ENCODE measurements at regions not wholly inside any gene's neighbourhood (a gene's known extent, or its start where the extent isn't known, plus 50 kb on each side); places are given as distances from the start of the nearest gene placed in this dataset.
"Not testable (repeated sequence)": the region's sequence is repeated elsewhere in the genome, so short reads cannot be mapped to it uniquely, and the experiment has no call there.

- H2BK15ac ChIP-seq (ENCODE audit: low read depth, low read length): no peak overlapping the region
- H2BK12ac ChIP-seq (ENCODE audit: insufficient read length, low read depth, low read length): no peak overlapping the region
- H2BK5ac ChIP-seq (ENCODE audit: insufficient read length, low read length): no peak overlapping the region
- Mint-ChIP-seq H3K27me3 (ENCODE audit: low read depth) (peaks cover 16% of the 10 kb centered on the region), H3K4me1 (no peaks in the 10 kb centered on the region; a peak in 1 of 4 replicates), H3K4me3 (no peak overlapping the region), H3K27ac (no peak overlapping the region; a peak in 1 of 7 replicates), H3K9me3 (peaks cover 2 to 10% of the 10 kb centered on the region in 2 experiments; a peak in 3 of 5 replicates), H3K36me3 (ENCODE audit: insufficient read depth in 1 of 3, low read depth in 3 of 3) (peaks cover 0 to 2% (median 2%) of the 10 kb centered on the region in 3 experiments; a peak in 2 of 7 replicates)
- no peak overlapping the region for H4K8ac ChIP-seq (replicated peaks; ENCODE audit: insufficient read length, low read depth, low read length)
- no peak overlapping the region for H3K14ac ChIP-seq (ENCODE audit: insufficient read depth, low read length)
- no peak overlapping the region for H4K5ac ChIP-seq (ENCODE audit: insufficient read length, low read depth, low read length)
- H3K18ac ChIP-seq (ENCODE audit: insufficient read length, low read depth, low read length): no peak overlapping the region
- no CpG with 5 or more reads among the region's 10 CpGs for WGBS (ENCODE audit: extremely low coverage, insufficient read length, low lambda C conversion rate)
- no peak overlapping the region for H3K56ac ChIP-seq (ENCODE audit: insufficient read length, low read depth, low read length)
- no peaks in the 10 kb centered on the region for H3K4me1 ChIP-seq (ENCODE audit: insufficient read depth, low read length)
- H2BK20ac ChIP-seq (ENCODE audit: low read depth, low read length, poor library complexity, severe bottlenecking): no peak overlapping the region
- H4K20me1 ChIP-seq (ENCODE audit: control insufficient read depth, insufficient read depth, insufficient read length): no peaks in the 10 kb centered on the region
- no peak overlapping the region for H3T11ph ChIP-seq (ENCODE audit: low read length)
- H3K23me2 ChIP-seq (ENCODE audit: insufficient read length, low read depth, low read length, poor library complexity, severe bottlenecking): no peaks in the 10 kb centered on the region
- H3K27me3 ChIP-seq (ENCODE audit: insufficient read depth, low read length): no peaks in the 10 kb centered on the region
- no peak overlapping the region for H3K23ac ChIP-seq (ENCODE audit: insufficient read length, low read depth, low read length)
- H3K79me2 ChIP-seq (ENCODE audit: insufficient read depth, low read length): no peaks in the 10 kb centered on the region
- H4K91ac ChIP-seq (ENCODE audit: insufficient read length, low read depth, low read length): no peak overlapping the region
- no peak overlapping the region for H3K4ac ChIP-seq (ENCODE audit: low read depth, low read length)
- no peak overlapping the region for H3K9ac ChIP-seq (ENCODE audit: extremely low read depth, insufficient read length, low read length)
- H2BK120ac ChIP-seq (ENCODE audit: low read depth, low read length, poor library complexity, severe bottlenecking): no peak overlapping the region
- H3K27ac ChIP-seq (ENCODE audit: insufficient read length, low read depth, low read length): no peak overlapping the region
- H3K79me1 ChIP-seq (ENCODE audit: insufficient read depth, low read depth, low read length, poor library complexity, severe bottlenecking): no peaks in the 10 kb centered on the region
- TF ChIP-seq CTCF (conservative IDR thresholded peaks at IDR 0.05): no peak
- no peak overlapping the region for H3K4me2 ChIP-seq (ENCODE audit: insufficient read depth, insufficient read length, low read length)
- H2AK5ac ChIP-seq (ENCODE audit: insufficient read length, low read length): no peak overlapping the region
- H3K9me3 ChIP-seq (ENCODE audit: control insufficient read depth, low read depth, low read length): no peaks in the 10 kb centered on the region
- no peak overlapping the region for H2AFZ ChIP-seq (ENCODE audit: low read length)
- DNase-seq: no peak
Observed at GRCh38 chr11:44475114-44475686, 90.3 kb upstream of the CD82 start.

GRCh38 chr11:44482338-44482737 lies 83.1 kb upstream of the CD82 start:
- not testable (repeated sequence) for H3K4me1 ChIP-seq (ENCODE audit: insufficient read depth, low read length); H3K4me2 ChIP-seq (ENCODE audit: insufficient read depth, insufficient read length, low read length); H3K27ac ChIP-seq (ENCODE audit: insufficient read length, low read depth, low read length); H2BK120ac ChIP-seq (ENCODE audit: low read depth, low read length, poor library complexity, severe bottlenecking); H2BK20ac ChIP-seq (ENCODE audit: low read depth, low read length, poor library complexity, severe bottlenecking); H3K9ac ChIP-seq (ENCODE audit: extremely low read depth, insufficient read length, low read length); H4K8ac ChIP-seq (replicated peaks; ENCODE audit: insufficient read length, low read depth, low read length); H3K36me3 Mint-ChIP-seq (ENCODE audit: insufficient read depth in 1 of 3, low read depth in 3 of 3); H3K18ac ChIP-seq (ENCODE audit: insufficient read length, low read depth, low read length); H3K27me3 Mint-ChIP-seq (ENCODE audit: low read depth); H2AFZ ChIP-seq (ENCODE audit: low read length); H2BK12ac ChIP-seq (ENCODE audit: insufficient read length, low read depth, low read length); H4K91ac ChIP-seq (ENCODE audit: insufficient read length, low read depth, low read length); H2BK15ac ChIP-seq (ENCODE audit: low read depth, low read length); H2AK5ac ChIP-seq (ENCODE audit: insufficient read length, low read length); H3T11ph ChIP-seq (ENCODE audit: low read length); H3K23ac ChIP-seq (ENCODE audit: insufficient read length, low read depth, low read length); H3K27me3 ChIP-seq (ENCODE audit: insufficient read depth, low read length); H4K5ac ChIP-seq (ENCODE audit: insufficient read length, low read depth, low read length); H4K20me1 ChIP-seq (ENCODE audit: control insufficient read depth, insufficient read depth, insufficient read length); H3K27ac Mint-ChIP-seq; H2BK5ac ChIP-seq (ENCODE audit: insufficient read length, low read length); DNase-seq; H3K4ac ChIP-seq (ENCODE audit: low read depth, low read length); H3K79me2 ChIP-seq (ENCODE audit: insufficient read depth, low read length); H3K79me1 ChIP-seq (ENCODE audit: insufficient read depth, low read depth, low read length, poor library complexity, severe bottlenecking); H3K9me3 ChIP-seq (ENCODE audit: control insufficient read depth, low read depth, low read length); H3K14ac ChIP-seq (ENCODE audit: insufficient read depth, low read length); H3K56ac ChIP-seq (ENCODE audit: insufficient read length, low read depth, low read length); H3K23me2 ChIP-seq (ENCODE audit: insufficient read length, low read depth, low read length, poor library complexity, severe bottlenecking); H3K4me3 Mint-ChIP-seq; H3K4me1 Mint-ChIP-seq
- peaks cover 15 to 19% of the 10 kb centered on the region in 2 experiments for H3K9me3 Mint-ChIP-seq
- no CpG with 5 or more reads among the region's 4 CpGs for WGBS (ENCODE audit: extremely low coverage, insufficient read length, low lambda C conversion rate)
